Embryonic facial prominence (tissue), 1 donor: ENCODE measurements at regions not wholly inside any gene's neighbourhood (a gene's known extent, or its start where the extent isn't known, plus 50 kb on each side); places are given as distances from the start of the nearest gene placed in this dataset.

Source experiments
- DNase-seq: peaks from one replicate; pipeline ENCODE4 v3.0.0-alpha.2; 2016; ENCODE audit errors: extremely low spot score

GRCh38 chr6:113406048-113406695 is 451.0 kb upstream of the MARCKS start:
- DNase-seq: no peak

- no peak for DNase-seq
These were observed 446.1 kb upstream of the MARCKS start for GRCh38 chr6:113411011-113411410.

DNA sequence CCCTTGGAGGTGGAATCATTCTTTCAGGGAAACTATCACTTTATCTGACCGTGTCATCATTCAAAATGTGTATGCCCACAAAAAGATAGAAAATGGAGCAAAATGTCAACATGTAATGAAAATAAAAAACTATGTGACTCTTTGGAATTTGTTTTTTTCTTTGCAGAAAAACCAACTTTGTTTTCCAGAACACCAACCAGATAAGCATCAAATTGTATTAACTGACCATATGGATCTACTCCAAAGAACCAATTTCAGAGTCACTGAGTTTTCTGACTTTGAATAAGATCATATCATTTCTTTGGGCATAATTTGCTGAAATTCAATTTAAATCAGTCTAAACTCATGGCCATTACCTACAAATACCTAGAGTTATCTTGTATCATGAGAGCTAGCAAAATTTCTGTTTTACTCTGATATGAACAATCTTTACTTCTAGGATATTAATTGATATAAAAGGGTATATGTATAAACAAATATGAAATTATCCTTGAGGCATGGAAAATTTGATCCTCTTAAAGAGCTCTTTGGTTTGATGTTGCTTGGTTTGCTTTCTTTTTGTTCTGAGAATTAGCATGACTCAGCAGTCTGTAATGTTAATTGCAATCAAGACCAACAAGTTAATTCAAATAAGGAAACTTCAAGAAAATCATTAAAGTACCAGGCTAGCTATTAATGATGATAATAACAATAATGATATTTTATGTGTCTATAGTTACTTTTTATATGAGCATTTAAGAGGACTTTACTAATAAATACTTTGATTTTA is 444.4 kb upstream of the MARCKS start:
- no peak for DNase-seq

- no peak for DNase-seq
These were observed 442.6 kb upstream of the MARCKS start for GRCh38 chr6:113414511-113414910.

- no peak for DNase-seq
These were observed 441.0 kb upstream of the MARCKS start for GRCh38 chr6:113416170-113416569.

DNA sequence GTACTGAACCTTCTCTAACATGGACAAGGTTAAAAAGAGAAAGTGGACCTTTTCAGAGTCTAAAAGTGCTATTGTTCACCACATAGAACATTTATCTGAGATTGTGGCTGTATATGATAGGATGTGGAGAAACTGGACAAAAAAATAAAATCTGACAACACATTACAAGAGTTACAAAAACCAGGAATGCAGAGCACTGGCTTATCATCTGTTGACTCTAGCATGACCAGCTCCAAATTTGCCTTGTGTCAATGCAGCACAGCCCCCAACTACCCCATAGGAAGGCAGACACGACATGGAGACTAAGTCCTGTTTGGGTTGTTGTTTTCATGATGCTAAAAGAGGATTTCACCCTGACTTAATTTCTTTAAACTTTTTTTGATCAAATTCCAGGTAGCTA is 436.9 kb upstream of the MARCKS start:
- DNase-seq: no peak

DNA sequence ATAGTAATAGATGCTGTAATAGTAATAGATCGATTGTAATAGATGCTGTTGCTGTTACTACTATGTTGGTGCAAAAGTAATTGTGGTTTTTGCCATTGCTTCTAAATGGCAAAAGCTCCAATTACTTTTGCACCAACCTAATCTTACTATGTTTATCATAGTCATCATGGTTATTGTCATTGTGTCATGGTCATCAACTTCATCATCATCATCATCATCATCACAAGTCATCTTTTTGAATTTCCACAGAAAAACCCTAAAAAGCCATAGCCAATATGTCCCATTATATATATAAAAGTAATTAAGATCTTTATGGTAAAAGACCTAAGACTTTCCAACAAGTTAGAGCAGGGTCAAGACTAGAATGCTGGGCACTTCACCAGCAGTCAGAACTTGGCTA is 435.1 kb upstream of the MARCKS start:
- DNase-seq: no peak

GRCh38 chr6:113423956-113424355 is 433.2 kb upstream of the MARCKS start:
- no peak for DNase-seq

DNA sequence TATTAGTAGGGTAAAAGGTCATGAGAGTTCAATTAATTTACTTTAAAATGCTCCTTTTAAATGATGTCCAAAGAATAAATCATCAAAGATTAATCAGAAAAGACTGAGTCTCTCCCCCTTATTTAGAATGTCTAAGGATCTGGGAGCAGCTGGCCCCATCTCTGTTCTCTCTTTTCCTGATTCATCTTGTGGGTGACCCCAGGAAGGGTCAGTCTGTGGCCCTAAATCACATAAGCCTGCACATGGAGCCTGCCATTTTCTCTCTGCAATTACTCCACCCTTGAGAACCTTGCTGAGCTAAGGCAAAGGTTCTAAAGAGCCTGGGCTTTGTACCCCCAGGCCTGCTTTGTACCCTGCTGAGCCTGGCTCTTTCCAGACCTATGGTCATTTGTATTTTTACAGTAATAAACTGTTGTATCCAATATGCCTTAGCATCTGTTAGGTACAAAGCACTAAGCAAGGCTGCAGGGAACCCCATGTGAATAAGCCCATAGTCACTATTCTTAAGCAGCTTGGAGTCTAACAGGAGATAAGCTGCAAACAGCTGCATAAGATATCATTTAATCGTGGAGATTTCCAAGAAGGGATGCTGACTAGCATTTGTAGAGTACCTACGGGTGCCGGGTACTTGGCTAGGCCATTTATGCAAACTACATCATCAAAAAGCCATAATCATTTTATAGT is 431.0 kb upstream of the MARCKS start:
- DNase-seq: no peak

GRCh38 chr6:113427617-113428016 is 429.5 kb upstream of the MARCKS start:
- no peak for DNase-seq

GRCh38 chr6:113428702-113429101 is 428.4 kb upstream of the MARCKS start:
- DNase-seq: no peak

DNA sequence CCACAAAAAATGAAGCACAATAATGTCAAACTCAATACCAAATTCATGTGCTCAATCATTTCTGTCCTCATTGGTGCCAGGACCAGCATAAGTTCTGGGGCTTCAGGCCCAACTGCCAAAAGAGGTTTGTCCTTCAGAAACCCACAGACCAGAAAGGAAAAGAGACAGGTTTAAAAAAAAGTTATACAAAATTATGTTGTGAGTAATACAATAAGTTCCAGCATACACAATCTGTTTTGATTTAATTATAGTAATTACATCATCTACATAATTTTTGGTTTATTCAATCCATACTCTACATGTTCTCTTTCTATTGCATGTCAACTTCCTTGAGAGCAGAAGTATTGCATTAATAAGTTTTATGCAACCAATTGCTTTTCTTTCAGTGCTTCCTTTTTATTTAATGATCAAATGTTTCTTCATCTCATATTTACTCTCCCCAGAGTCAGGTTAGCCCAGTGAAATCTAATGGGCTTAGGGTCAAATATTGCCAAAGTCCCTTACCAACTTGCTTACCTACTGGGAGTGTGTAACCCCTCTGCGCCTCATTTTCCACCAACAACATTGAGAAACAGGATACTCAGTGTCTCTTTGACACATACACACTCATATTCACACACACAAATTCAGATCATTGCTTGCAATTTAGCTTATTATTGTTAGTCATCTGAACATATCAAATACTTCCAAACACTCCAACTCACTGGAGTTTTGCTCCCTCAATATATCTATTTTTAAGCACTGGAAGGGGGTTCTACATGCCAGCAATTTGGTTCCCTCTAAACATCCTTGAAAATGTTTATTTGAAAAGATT is 424.4 kb upstream of the MARCKS start:
- no peak for DNase-seq

DNA sequence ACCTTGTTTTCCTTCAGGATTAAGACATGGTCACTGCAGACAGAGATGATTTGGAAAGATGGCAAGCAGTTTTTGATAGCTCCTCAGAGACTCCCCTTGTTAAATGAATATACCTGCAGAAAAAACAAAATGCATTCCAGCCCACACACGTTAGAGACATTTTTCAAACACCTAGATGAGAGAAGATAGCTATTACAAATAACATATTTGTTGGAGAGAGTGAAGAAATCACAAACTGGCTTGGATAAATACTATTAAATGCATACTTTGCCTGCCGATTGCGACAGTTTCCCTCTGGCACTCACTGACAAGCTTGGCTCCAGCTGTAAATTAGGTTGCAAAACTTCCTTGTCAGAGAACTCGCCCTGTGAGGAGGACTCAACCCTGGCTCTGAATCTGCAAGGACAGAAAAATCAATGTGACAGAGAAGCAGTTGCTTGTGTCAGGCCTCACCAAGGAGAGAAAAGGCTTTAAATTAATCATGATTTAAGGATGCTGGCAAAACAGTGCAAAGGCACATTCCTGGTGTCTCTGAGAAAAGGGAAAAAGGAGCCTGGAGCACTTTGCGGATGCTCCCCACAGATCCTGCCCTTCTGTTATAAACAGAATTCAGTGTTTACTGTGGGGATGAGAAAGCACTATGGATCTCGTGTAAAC is 423.7 kb upstream of the MARCKS start:
- no peak for DNase-seq

- no peak for DNase-seq
These were observed 422.5 kb upstream of the MARCKS start for GRCh38 chr6:113434641-113435040.

DNA sequence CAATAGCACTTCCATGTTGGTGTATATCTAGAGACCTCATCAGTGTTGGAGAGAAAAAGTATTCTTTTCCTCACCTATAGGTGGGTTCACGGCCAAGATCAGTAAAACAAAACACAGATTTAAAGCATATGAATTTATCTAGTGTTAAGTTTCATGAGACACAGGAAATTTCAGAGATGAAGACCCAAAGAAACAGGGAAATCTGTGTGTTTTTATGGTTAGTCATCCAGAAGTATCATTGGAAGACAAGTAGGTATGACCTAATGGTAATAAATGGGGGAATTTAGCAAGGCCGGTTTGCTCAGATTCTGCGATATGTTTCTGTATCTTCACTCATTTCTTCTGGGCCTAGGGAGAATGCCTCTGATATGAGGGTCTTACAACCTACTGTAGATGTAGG is 419.6 kb upstream of the MARCKS start:
- DNase-seq: no peak

DNA sequence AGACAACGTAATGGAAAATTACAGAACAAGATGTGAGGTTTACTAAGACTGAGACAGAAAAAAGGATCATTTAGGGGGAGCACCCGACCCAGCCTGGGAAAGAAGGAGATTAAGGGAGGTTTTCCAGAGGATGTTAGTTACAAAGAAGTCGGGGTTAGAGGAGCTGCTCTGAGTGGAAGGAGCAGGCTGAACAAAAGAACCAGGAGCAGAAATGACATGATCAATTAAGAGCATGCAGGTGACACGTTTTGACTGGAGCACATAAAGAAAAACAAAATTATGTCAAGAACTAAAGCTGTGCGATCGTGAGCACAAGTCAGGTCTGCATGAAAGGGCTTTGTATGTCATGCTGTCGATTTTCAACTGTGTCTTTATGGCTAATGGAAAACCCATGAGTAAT is 417.3 kb upstream of the MARCKS start:
- DNase-seq: no peak

GRCh38 chr6:113442040-113442439 is 415.1 kb upstream of the MARCKS start:
- DNase-seq: no peak

- no peak for DNase-seq
These were observed 411.9 kb upstream of the MARCKS start for GRCh38 chr6:113445201-113445600.

DNA sequence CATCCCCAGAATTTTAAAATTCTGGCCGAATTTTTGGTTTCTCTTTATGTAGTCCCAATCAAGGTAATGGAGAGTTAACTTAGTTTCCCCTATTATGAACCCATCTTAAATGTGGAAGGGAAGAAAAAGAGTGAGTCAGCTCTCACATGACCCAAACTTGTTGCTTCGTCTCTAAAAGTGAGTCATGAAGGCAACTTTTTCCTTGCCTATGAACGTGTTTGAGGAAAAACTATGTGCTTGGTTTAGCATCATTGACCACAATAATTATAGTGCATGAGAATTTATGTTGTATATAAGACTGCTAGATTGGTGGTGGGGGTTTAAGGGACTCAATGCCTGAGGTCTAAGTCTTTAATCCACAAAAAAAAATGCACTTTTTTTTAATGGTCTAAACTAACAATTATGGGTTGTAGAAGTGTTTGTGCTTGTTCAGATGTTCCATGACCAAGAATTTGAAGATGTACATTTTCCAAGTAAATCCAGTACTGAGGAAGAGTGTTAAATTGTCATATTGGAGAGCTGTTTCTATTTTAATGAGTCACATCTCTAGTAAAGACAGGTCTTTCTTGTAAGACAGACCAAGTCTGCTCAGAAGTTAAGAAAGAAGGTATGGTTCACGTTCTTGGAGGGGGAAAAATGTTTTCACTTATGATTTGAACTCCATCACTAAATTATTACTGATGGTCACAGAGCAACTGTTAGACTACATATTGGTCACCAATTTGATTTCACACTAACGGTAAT is 409.9 kb upstream of the MARCKS start:
- DNase-seq: no peak

DNA sequence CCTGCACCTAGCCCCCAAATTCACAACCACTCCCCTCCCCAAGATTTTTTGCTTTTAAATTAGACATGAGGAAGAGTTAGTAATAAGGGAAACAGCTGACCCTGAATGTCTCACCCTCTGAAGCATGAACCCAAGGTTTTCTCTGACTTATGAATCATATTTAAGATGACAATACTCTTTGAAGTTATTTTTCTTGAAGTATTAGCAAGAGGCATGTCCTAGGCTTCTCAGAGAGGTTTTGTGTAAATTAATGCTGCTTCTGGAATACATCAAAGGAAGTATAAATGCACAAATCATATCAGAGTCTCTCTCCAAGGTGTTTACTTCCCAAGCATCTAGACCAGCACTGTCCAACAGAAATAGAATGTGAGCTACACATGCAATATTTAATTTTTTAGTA is 408.1 kb upstream of the MARCKS start:
- no peak for DNase-seq

DNA sequence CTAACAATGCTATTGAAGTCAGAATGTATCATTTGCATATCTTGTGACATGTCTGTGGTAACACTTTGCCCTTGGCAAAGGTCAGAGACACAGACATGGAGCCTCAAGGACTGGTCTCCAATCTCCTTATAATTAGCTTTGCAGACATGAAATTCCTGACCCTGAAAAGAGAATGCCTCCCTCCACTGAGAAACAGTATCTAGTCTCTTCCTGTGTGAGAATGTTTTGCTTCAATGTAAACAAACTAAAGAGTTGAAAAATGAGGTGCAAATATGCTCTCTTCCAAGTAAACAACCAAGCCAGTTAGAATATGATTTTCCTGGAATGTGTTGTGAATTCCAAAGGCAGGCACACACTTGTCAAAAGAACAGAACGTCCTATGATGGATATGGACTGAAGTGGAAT is 407.1 kb upstream of the MARCKS start:
- no peak for DNase-seq
